ENCODE measurements at regions not wholly inside any gene's neighbourhood (a gene's known extent, or its start where the extent isn't known, plus 50 kb on each side); places are given as distances from the start of the nearest gene placed in this dataset.

- H3K4me3 ChIP-seq (replicated peaks; ENCODE audit: low read depth, low read length): no peak overlapping the region
- TF ChIP-seq, protein P1, sequence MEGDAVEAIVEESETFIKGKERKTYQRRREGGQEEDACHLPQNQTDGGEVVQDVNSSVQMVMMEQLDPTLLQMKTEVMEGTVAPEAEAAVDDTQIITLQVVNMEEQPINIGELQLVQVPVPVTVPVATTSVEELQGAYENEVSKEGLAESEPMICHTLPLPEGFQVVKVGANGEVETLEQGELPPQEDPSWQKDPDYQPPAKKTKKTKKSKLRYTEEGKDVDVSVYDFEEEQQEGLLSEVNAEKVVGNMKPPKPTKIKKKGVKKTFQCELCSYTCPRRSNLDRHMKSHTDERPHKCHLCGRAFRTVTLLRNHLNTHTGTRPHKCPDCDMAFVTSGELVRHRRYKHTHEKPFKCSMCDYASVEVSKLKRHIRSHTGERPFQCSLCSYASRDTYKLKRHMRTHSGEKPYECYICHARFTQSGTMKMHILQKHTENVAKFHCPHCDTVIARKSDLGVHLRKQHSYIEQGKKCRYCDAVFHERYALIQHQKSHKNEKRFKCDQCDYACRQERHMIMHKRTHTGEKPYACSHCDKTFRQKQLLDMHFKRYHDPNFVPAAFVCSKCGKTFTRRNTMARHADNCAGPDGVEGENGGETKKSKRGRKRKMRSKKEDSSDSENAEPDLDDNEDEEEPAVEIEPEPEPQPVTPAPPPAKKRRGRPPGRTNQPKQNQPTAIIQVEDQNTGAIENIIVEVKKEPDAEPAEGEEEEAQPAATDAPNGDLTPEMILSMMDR (IDR thresholded peaks at IDR 0.05; ENCODE audit: low read length, missing control alignments): no peak
Observed at GRCh38 chr1:114289824-114290223, 136.2 kb upstream of the SYT6 start.

DNA sequence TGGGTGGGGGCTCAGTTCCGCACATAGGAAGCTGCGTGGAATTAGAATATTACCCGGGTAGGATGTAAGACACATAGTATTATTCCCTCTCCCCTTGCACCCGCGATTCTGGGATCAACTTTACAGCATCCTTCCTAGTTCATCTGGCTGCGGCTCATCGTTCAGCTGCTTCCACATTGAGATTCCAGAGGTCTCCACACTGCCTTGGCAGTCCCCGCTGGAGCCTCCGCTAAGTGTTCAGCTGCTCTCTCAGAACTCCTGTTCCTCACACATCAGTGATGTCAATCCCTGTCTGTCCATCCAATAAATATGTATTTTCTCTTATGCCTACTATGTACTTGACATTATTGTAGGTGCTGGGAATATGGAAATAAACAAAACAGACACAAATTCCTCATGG lies 135.6 kb upstream of the SYT6 start:
- no peak overlapping the region for H3K4me3 ChIP-seq (replicated peaks; ENCODE audit: low read depth, low read length)
- DNase-seq (ENCODE audit: low read depth): no peak
- TF ChIP-seq, protein P1 (IDR thresholded peaks at IDR 0.05; ENCODE audit: low read length, missing control alignments): no peak

More at GRCh38 chr1:114289824-114290223, 136.2 kb upstream of the SYT6 start:
- no peak for DNase-seq (ENCODE audit: low read depth)

DNA sequence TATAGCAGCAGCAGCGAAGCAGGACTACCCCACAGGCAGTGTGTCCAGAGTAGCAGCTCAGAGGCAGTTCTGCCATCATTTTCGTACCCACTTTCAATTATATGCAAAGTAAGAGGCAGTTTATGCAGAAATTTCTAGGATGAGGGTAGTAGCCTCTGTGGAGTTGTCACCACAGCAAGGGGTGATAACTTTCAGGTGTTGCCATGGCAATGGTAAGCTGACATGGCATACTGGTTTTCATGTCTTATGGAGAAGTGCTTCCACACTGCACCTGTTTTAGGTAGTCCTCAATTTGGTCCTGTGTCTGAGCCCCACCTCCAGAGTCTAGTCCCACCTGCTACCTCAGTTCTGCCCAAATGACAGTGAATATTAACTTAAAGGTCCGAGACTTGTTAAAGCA lies 133.3 kb upstream of the SYT6 start:
- TF ChIP-seq, protein P1 (IDR thresholded peaks at IDR 0.05; ENCODE audit: low read length, missing control alignments): no peak

DNA sequence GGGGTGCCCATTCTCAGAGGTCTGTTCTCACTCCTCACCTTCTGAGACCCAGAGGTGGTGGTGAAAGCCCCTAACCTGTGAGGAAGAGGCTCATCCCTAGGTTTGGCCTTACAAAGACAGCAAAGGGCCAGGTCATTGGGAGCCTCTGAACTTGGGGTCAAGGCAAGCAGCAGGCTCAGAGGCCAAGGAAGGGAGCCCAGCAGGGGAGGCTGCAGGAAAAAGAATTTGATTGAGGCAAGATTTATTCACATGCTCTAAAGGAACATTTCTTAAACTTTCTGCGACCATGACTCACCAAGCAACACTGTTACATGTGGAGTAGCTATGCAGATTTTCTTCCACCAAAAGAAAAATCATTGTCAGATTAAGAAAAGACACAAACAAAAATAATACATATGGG lies 132.5 kb upstream of the SYT6 start:
- TF ChIP-seq, protein P1 (IDR thresholded peaks at IDR 0.05; ENCODE audit: low read length, missing control alignments): no peak
- DNase-seq (ENCODE audit: low read depth): no peak
- H3K4me3 ChIP-seq (replicated peaks; ENCODE audit: low read depth, low read length): no peak overlapping the region

More for the DNA sequence above, 133.3 kb upstream of the SYT6 start:
- no peak for DNase-seq (ENCODE audit: low read depth)
- no peak overlapping the region for H3K4me3 ChIP-seq (replicated peaks; ENCODE audit: low read depth, low read length)

- no peak overlapping the region for H3K4me3 ChIP-seq (replicated peaks; ENCODE audit: low read depth, low read length)
- TF ChIP-seq, protein P1 (IDR thresholded peaks at IDR 0.05; ENCODE audit: low read length, missing control alignments): peak; percentile 95
- peak; percentile 94 for DNase-seq (ENCODE audit: low read depth)
Observed at GRCh38 chr1:114282751-114283403, 129.2 kb upstream of the SYT6 start.

GRCh38 chr1:114278911-114279310 lies 125.2 kb upstream of the SYT6 start:
- no peak for DNase-seq (ENCODE audit: low read depth)
- H3K4me3 ChIP-seq (replicated peaks; ENCODE audit: low read depth, low read length): no peak overlapping the region
- TF ChIP-seq, protein P1 (IDR thresholded peaks at IDR 0.05; ENCODE audit: low read length, missing control alignments): no peak

GRCh38 chr1:114278430-114278829 lies 124.8 kb upstream of the SYT6 start:
- TF ChIP-seq, protein P1 (IDR thresholded peaks at IDR 0.05; ENCODE audit: low read length, missing control alignments): no peak
- H3K4me3 ChIP-seq (replicated peaks; ENCODE audit: low read depth, low read length): no peak overlapping the region
- no peak for DNase-seq (ENCODE audit: low read depth)

Measured in fibroblast of pulmonary artery (primary cell).